ENCODE measurements at regions not wholly inside any gene's neighbourhood (a gene's known extent, or its start where the extent isn't known, plus 50 kb on each side); places are given as distances from the start of the nearest gene placed in this dataset.

DNA sequence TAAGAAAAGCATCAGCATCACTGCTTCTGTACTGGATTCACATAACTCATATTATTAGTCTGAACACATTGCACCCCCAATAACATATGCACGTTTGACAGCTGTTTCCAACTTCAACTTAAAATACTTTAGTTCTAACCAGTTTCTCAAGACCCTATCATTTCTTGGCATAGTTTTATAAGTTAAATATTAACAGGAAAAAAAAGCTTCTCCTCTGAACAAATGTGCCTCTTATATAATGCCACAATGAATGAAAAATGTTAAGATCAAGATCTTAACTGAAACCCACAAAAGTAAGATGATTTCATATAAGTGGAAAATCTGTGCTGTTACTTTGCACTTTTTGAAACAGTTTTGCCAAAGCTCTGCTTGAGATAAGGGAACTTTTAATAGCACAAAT lies 652.8 kb upstream of the FAM241A start:
- no peak for DNase-seq
- H3K27me3 ChIP-seq, result no peaks in the 10 kb centered on the region
- intact Hi-C loops (cut with DNase I), result no loop called here
- peaks cover 1% of the 10 kb centered on the region for H3K4me1 ChIP-seq (ENCODE audit: insufficient read depth)
- H3K9me3 ChIP-seq, result no peaks in the 10 kb centered on the region
- H3K27ac ChIP-seq, result no peak overlapping the region
- no peak for TF ChIP-seq CTCF (IDR thresholded peaks at IDR 0.05)
- TF ChIP-seq POLR2A (IDR thresholded peaks at IDR 0.05), result no peak
- TF ChIP-seq EP300 (IDR thresholded peaks at IDR 0.05), result no peak
- no peak overlapping the region for H3K4me3 ChIP-seq
- no peaks in the 10 kb centered on the region for H3K36me3 ChIP-seq
- 14 to 16% (median 15%) methylated on average over 1 of the region's 1 CpG for WGBS, 3 donors

DNA sequence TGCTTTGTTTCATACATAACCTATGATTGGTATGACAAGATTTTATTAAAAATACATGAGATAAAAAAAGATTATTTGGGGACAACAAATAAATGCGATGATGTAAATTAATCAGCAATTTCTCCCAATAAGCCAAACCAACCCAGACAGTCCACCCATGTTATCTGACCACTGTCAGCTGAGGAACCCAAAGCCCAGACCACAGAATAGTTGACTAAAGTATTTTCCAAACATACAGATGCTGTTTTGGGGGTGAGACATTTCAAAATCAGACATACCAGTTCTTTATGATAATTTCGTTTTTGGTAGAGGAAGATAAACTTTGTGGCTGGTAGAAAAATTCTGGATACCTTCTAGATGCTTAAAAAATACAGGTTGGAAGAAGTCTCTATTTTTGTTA lies 650.8 kb upstream of the FAM241A start:
- intact Hi-C loops (cut with DNase I), result no loop called here
- H3K9me3 ChIP-seq, result no peaks in the 10 kb centered on the region
- WGBS, 3 donors, result 6 to 31% (median 20%) methylated on average over 2 of the region's 2 CpGs
- no peak for DNase-seq
- TF ChIP-seq CTCF (IDR thresholded peaks at IDR 0.05), result no peak
- no peak for TF ChIP-seq EP300 (IDR thresholded peaks at IDR 0.05)
- no peak for TF ChIP-seq POLR2A (IDR thresholded peaks at IDR 0.05)
- H3K27ac ChIP-seq, result no peak overlapping the region
- H3K4me1 ChIP-seq (ENCODE audit: insufficient read depth), result peaks cover 1% of the 10 kb centered on the region
- H3K27me3 ChIP-seq, result no peaks in the 10 kb centered on the region
- no peaks in the 10 kb centered on the region for H3K36me3 ChIP-seq
- H3K4me3 ChIP-seq, result no peak overlapping the region

DNA sequence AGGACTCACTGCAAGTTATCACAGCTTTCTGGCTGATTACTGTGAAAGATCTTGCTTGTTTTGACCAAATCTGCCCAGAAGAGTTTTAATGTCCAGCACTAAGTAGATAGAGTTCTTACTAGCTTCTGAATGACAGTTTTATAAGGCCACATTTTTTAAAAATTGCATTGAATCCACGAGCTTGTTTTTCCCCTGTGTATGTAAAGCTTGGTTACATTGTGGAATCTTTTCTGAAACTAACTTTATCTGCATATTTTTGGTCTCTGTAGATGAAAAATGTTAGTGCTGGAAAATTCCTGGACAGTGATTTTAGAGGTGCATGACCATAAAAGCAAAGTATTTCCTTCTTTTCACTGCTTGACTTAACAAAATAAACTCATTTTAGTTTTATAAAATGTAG lies 650.3 kb upstream of the FAM241A start:
- Histone ChIP-seq H3K9me3 (no peaks in the 10 kb centered on the region), H3K36me3 (no peaks in the 10 kb centered on the region), H3K27me3 (no peaks in the 10 kb centered on the region), H3K4me1 (ENCODE audit: insufficient read depth) (peaks cover 1% of the 10 kb centered on the region), H3K27ac (no peak overlapping the region), H3K4me3 (no peak overlapping the region)
- no peak for DNase-seq
- WGBS, 3 donors, result 2 to 10% (median 8%) methylated on average over 1 of the region's 1 CpG
- TF ChIP-seq POLR2A (IDR thresholded peaks at IDR 0.05) (no peak), EP300 (IDR thresholded peaks at IDR 0.05) (no peak), CTCF (IDR thresholded peaks at IDR 0.05) (no peak)
- intact Hi-C loops (cut with DNase I), result no loop called here

GRCh38 chr4:111499291-111499690 lies 646.0 kb upstream of the FAM241A start:
- TF ChIP-seq CTCF (IDR thresholded peaks at IDR 0.05) (no peak), POLR2A (IDR thresholded peaks at IDR 0.05) (no peak), EP300 (IDR thresholded peaks at IDR 0.05) (no peak)
- Histone ChIP-seq H3K4me3 (no peak overlapping the region), H3K9me3 (no peaks in the 10 kb centered on the region), H3K36me3 (no peaks in the 10 kb centered on the region), H3K27me3 (no peaks in the 10 kb centered on the region), H3K4me1 (ENCODE audit: insufficient read depth) (peaks cover 1% of the 10 kb centered on the region), H3K27ac (no peak overlapping the region)
- intact Hi-C loops (cut with DNase I), result no loop called here
- 7 to 26% (median 13%) methylated on average over 3 of the region's 3 CpGs for WGBS, 3 donors
- DNase-seq, result no peak

GRCh38 chr4:111499706-111500105 lies 645.5 kb upstream of the FAM241A start:
- DNase-seq, result no peak
- H3K27me3 ChIP-seq, result no peaks in the 10 kb centered on the region
- H3K27ac ChIP-seq, result no peak overlapping the region
- intact Hi-C loops (cut with DNase I), result no loop called here
- TF ChIP-seq POLR2A (IDR thresholded peaks at IDR 0.05) (no peak), EP300 (IDR thresholded peaks at IDR 0.05) (no peak), CTCF (IDR thresholded peaks at IDR 0.05) (no peak)
- H3K4me3 ChIP-seq, result no peak overlapping the region
- H3K36me3 ChIP-seq, result no peaks in the 10 kb centered on the region
- WGBS, 3 donors, result 0 to 32% (median 6%) methylated on average over 1 of the region's 1 CpG
- H3K9me3 ChIP-seq, result no peaks in the 10 kb centered on the region
- no peaks in the 10 kb centered on the region for H3K4me1 ChIP-seq (ENCODE audit: insufficient read depth)
